Inflammatory macrophage treated with lipopolysaccharide for 4 hours (primary cell): ENCODE measurements at regions not wholly inside any gene's neighbourhood (a gene's known extent, or its start where the extent isn't known, plus 50 kb on each side); places are given as distances from the start of the nearest gene placed in this dataset.
"Not testable (repeated sequence)": the region's sequence is repeated elsewhere in the genome, so short reads cannot be mapped to it uniquely, and the experiment has no call there.

ENCODE experiments used
- DNase-seq: peaks from one replicate; pipeline ENCODE4 v3.0.0-alpha.2; 2020

GRCh38 chr13:91045351-91046034 lies 302.0 kb upstream of the MIR17HG start:
- no peak for DNase-seq

GRCh38 chr13:91046715-91047327 lies 300.7 kb upstream of the MIR17HG start:
- no peak for DNase-seq

GRCh38 chr13:91050970-91051369 lies 296.5 kb upstream of the MIR17HG start:
- DNase-seq = no peak

- DNase-seq = no peak
These were observed 294.6 kb upstream of the MIR17HG start for GRCh38 chr13:91052876-91053275.

- no peak for DNase-seq
These were observed 294.0 kb upstream of the MIR17HG start for GRCh38 chr13:91053318-91054065.

- no peak for DNase-seq
These were observed 292.6 kb upstream of the MIR17HG start for GRCh38 chr13:91054902-91055301.

- no peak for DNase-seq
These were observed 290.7 kb upstream of the MIR17HG start for GRCh38 chr13:91056746-91057145.

GRCh38 chr13:91057507-91057906 lies 290.0 kb upstream of the MIR17HG start:
- DNase-seq = not testable (repeated sequence)

- no peak for DNase-seq
These were observed 289.4 kb upstream of the MIR17HG start for GRCh38 chr13:91058066-91058465.

- DNase-seq = no peak
These were observed 288.6 kb upstream of the MIR17HG start for GRCh38 chr13:91058919-91059318.

- DNase-seq = no peak
These were observed 280.7 kb upstream of the MIR17HG start for GRCh38 chr13:91066745-91067144.

GRCh38 chr13:91072486-91072885 lies 275.0 kb upstream of the MIR17HG start:
- DNase-seq = peak; percentile 59

- no peak for DNase-seq
These were observed 273.4 kb upstream of the MIR17HG start for GRCh38 chr13:91074091-91074490.

- no peak for DNase-seq
These were observed 270.7 kb upstream of the MIR17HG start for GRCh38 chr13:91076830-91077229.

GRCh38 chr13:91078093-91078679 lies 269.3 kb upstream of the MIR17HG start:
- peak; percentile 20 for DNase-seq

GRCh38 chr13:91079176-91079575 lies 268.3 kb upstream of the MIR17HG start:
- no peak for DNase-seq

GRCh38 chr13:91085127-91085526 lies 262.4 kb upstream of the MIR17HG start:
- no peak for DNase-seq

- DNase-seq = no peak
These were observed 260.4 kb upstream of the MIR17HG start for GRCh38 chr13:91086936-91087716.

GRCh38 chr13:91097269-91097668 lies 250.2 kb upstream of the MIR17HG start:
- no peak for DNase-seq

GRCh38 chr13:91099877-91100276 lies 247.6 kb upstream of the MIR17HG start:
- DNase-seq = no peak

- DNase-seq = no peak
These were observed 246.5 kb upstream of the MIR17HG start for GRCh38 chr13:91100944-91101343.

- no peak for DNase-seq
These were observed 246.1 kb upstream of the MIR17HG start for GRCh38 chr13:91101381-91101780.

GRCh38 chr13:91105270-91105669 lies 242.2 kb upstream of the MIR17HG start:
- no peak for DNase-seq
